SKM-1 treated with dmso at 0.1 percent for 144 hours (cell line): ENCODE measurements at regions not wholly inside any gene's neighbourhood (a gene's known extent, or its start where the extent isn't known, plus 50 kb on each side); places are given as distances from the start of the nearest gene placed in this dataset.

Experiments used
- DNase-seq: peaks from one replicate; lab custom pipeline; 2025; ENCODE audit not compliant: unreplicated experiment; lab: John Stamatoyannopoulos, UW

DNA sequence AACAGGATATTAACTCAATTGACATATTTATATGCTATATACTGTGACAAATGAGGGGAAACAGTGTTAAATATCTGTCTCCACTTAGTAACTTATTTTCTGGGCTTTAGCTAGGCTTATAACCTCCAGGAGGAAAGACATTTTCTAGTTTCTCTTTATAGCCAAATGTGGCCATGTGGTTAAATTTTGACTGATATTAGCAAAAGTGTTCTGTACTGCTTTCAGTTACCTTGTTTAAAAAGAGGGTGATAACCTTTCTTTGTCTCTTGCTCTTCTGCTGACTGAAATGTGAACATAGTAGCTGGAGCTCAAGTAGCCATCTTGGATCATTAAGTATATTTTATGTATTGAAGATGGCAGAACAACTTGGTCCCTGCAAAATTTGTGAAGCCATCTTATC lies 253.7 kb downstream of the PDHA2 start:
- no peak for DNase-seq

DNA sequence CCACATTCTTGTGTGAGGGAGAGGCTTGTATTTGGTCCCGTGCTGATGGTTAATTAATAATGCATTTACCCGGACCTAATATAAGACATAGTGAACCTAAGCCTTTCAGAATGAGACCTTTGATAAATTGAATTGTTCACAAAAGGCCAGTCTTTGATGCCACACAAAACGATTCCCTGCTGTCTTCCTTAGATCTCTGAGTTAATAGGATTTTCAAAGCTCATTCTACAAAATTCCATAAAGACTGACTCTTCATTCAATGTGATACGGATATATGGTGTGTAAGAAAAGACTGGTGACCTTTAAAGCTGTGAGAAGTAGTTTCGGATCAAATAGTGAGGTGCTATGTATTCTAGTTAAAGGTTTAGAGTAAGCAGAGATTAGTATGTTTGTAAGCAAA lies 254.3 kb downstream of the PDHA2 start:
- no peak for DNase-seq

DNA sequence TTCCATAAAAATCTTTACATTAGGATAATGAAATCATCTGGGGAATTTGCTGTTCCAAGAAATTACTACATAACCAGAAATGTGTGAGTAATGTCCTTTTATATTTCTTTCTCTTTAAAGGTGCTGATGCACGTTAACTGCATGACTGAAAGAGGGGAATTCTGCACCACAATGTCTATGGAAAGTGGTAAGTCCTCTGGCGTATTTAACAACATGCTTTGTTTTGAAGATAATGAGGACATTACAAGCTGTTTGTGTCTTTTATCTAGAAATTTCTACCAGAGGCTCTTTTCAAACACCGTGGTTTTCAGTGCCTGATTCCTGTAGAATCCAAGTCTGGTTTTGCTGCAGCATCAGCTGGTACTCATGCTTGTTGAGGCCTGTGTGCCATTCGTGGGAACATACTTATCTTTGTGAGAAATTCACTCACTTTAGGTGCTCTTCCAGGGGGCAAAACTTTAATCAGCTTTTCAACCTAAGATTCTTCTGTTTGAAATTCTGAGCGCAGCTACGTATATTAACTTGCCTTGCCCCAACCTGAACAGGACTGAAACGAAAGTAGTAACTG lies 257.2 kb downstream of the PDHA2 start:
- no peak for DNase-seq

DNA sequence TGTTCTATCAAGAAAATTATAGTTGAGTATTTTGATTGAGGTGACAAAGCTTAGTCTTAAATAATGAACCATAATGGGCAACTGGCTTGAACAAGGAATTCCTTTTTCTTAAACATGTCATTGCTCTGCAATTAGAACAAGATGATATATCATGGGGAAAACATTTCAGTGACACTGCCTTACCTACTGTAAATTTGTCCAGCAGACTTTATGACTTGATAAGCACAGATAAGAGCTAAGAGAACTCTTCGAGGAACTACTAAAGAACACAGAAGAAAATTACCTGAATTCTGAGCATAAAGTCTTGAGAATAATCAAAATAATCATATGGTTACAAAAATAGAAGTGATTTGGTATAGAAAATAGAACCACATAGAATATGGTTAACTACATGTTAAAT lies 257.8 kb downstream of the PDHA2 start:
- DNase-seq = no peak

DNA sequence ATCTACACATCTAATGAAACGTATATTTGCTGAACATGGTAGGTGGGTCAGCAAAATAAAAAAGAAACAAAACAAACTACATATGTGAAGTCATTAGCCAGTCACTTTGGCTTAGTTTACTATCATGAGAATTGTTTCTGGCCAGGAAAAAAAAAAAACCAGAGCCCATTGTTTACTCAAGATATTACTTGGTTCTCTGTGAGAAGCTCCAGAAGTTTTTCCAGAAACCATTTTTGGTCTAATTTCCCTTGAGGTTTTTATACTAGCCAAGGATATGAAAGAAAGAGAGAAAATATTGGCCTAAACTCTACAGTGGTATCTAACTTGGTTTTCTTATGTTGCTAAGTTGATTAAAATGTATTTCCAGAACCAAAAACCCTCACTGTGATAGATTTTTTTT lies 259.1 kb downstream of the PDHA2 start:
- DNase-seq = no peak

DNA sequence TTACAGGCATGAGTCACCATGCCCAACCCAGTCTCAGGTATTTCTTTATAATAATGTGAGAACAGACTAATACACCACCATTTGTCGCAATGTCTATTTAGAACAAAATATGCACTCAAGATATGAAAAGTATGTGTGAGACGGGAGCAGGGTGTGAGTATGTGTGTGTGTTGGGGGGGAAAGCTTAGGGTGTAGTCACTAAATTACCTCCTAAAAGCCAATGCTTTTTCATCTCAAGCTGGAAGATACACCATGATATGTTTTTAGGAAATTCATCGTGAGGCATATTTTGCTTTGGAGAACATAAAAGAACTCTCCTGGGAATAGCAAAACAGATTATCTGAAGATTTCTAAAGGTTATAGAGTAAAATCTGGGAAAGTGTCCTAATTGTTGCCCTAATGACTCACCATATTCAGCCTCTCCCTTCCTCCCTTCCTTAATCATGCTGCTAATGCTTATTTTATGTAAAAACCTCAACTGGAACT lies 262.7 kb downstream of the PDHA2 start:
- DNase-seq = no peak

DNA sequence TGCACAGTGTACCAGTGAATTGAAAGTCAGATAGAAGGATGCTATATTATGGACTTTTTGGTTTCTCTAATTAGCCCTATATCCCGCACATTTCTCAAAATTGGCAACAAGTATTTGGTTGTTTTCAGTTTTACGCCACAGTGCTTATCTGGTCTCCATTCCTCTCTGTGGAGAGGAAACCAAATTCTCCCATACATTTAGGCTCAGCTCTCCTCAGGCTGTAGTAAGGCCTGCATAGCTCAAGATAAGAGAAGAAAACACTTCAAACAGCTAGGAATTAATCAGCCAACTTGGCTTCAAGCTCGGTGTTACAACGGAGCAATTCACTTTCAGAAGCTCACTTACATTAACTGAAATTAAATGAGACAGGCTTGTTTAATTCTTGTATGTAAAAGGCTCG lies 263.2 kb downstream of the PDHA2 start:
- DNase-seq = no peak

DNA sequence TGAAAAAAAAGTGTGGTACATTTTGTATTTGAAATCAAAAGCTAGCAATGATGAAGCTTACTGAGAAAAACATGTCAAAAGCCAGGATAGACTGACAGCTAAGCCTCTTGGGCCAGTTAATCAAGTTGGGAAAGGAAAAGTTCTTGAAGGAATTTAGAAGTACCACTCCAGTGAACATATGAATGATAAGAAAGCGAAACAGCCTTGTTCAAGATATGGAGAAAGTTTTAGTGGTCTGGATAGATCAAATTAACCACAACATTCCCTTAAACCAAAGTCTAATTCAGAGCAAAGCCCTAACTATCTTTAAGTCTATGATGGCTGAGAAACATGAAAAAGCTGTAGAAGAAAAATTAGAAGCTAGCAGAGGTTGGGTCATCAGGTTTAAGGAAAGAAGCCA lies 268.3 kb downstream of the PDHA2 start:
- DNase-seq = no peak

DNA sequence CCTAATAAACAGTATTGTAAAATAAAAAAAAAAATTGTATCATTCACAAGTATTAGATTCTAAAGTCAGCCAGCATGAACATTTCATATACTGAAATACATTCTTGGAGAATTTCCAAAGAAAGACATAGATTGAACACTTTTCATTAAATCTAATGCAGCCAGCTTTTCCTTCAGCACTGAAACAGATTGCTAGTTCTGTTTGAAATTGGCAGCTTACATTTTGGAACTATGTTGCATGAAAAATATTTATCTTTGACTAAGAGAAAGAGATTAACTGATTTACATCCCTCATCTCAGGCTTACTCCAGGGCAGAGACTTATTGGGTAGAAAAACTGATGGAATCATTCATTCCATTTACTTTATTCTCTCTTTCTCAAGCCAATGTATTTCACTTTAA lies 272.7 kb downstream of the PDHA2 start:
- DNase-seq = no peak

DNA sequence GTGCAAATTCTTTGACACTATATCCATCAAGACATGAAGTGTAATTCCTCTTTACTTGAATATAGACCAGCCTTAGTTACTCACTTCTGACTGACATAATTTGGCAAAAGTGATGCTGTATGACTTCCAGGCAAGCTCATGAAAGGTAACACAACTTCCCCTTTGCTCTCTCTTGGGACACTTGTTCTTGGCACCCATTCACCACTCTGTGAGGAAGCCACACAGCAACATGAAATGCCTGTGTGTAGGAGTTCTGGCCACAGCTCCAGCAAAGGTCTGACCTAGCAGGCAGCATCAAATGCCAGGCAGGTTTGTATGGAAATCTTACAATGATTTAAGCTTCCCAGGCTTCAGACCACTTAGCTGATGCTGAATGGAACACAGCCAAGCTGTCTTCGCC lies 280.3 kb downstream of the PDHA2 start:
- no peak for DNase-seq

DNA sequence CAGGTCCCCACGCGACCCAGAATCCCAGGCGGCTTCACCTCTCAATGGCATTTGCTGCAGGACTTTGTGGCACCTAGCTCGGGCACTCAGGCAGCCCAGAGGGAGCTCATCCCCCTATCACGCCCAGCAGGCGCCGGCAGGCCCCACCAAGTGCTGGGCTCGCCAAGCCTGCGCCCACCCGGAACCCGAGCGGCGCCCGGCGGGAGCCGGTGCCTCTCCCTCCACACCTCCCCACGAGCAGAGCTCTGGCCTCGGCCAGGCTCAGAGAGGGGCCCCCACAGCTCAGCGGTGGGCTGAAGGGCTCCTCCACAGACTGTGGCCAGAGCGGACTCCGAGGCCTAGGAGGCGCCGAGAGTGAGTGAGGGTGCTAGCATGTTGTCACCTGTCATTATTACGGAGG lies 286.3 kb downstream of the PDHA2 start:
- DNase-seq = no peak

DNA sequence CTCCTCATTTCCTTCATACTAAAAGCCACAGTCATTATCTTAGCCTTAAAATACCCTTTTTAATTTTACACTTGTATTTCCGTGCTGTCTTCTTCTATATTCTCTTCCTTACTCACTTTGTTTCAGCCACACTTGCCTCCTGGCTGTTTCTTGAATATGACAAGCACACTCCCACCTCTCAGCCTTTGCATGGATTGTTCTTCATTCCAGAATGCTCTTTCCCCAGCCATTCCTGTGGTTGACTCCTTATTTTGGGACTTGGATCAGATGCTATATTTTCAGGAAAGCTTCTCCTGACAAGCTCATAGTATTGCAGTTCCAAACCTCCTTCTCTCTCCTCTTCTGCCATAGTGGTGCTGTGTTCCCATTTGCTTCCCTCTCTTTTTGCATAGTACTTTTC lies 291.3 kb downstream of the PDHA2 start:
- no peak for DNase-seq

DNA sequence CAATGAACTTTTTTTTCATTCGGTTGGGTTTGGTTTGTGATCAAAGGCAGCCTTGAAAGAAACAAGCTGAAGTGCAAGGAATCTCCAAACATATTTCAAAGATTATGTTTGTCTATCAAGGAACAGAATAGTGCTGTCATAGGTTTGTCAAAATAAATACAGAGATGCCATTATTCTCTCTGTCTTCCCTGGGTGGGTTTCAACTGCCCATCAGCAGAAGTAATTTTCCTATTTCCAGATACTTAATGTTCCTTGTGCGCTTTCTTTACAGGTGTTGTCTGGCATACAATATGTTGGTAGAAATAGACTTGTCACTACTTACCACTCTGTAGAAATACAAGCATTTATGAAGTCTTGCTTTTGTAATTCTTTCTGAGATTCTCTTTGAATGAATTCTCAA lies 294.9 kb downstream of the PDHA2 start:
- DNase-seq = no peak

DNA sequence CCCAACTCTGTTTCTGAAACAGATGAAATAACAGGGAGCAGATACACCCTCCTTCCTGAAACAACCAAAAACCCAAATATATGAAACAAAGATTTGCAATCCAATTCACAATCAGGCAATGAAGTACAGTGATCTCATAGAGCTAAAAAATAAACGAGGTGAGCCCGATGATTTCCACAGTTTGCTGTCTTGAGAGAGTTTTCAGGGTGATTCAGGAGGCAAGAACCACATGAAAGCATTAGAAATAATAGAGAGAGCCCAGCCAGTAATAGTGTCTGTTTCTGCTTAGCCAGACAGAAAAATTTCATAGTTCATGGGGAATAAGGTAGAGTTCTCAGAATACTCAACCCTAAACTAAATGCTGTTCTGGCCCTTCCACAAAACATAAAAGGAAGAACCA lies 296.2 kb downstream of the PDHA2 start:
- no peak for DNase-seq

DNA sequence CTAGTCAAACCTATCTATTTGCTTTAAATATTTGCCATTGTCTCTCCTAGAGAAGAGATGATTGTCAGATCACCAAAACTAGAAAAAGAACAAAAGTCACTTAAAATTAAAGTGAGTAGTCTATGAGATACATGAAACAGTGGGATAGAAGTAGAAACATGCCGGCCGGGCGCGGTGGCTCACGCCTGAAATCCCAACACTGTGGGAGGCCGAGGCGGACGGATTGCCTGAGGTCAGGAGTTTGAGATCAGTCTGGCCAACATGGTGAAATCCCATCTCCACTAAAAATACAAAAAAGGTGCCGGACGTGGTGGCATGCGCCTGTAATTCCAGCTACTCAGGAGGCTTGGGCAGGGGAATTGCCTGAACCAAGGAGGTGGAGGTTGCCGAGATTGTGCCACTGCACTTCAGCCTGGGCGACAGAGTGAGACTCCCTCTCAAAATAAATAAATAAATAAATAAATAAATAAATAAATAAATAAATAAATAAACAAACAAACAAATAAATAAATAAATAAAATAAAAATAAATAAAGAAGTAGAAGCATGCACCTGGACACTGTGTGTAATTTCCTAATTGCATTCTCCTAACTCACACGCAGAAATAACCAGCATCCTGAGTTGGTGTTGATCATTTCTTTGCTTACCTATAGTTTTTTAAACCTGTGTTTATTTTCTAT lies 299.5 kb downstream of the PDHA2 start:
- no peak for DNase-seq

DNA sequence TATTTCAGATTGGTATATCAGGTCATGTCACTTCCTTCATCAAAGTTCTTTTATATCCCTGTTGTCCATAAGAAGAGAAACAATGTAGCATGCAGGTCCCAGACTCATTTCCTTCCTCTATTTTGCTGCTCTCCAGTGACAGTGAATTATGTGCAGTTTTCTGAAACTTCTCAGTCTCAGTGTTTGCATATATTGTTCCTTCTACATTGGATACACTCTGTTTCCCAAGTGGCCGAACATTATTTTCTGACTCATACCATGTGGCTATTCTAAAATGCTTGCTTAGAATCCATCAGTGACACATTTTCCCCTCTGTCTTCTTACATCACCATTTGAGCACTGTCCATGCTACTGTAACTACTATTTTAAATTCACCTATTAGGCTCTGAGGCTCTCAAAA lies 305.7 kb downstream of the PDHA2 start:
- no peak for DNase-seq

DNA sequence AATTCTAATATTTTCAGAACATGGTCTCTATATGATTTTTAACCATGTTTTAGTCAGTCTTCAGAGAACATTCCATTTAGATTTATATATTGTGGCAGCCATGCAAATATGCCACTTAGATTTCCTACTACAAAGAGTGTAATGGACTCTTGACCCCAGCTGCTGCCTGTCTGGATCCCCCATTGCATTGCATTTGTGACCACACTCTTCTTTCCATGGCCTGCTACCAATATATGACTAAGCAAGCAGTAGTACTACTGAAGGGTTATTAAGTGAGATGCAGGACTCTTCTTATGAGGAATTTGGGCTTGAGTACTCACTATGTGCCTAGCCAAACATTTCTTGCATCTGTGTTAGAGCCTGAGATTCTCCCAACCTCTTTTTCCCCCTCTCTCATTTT lies 306.8 kb downstream of the PDHA2 start:
- DNase-seq = no peak

DNA sequence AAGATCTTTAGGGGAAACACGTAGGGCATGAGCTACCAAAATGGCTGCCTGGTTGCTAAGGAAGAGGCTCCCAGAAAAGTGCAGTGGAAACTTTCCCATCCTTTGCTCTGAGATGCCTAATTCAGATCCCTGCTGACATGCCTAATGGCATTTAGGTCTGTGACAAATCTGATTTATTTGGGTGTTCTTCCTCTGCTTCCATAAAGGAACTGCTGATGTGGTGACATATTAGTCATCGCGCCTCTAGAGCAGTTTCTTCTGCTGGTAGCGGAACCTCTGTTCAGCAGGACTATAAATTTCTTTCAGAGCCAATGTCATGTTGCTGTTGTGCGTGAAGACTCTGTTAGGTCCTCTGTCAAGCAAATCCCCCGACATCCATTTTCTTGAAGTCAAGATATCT lies 310.0 kb downstream of the PDHA2 start:
- no peak for DNase-seq

DNA sequence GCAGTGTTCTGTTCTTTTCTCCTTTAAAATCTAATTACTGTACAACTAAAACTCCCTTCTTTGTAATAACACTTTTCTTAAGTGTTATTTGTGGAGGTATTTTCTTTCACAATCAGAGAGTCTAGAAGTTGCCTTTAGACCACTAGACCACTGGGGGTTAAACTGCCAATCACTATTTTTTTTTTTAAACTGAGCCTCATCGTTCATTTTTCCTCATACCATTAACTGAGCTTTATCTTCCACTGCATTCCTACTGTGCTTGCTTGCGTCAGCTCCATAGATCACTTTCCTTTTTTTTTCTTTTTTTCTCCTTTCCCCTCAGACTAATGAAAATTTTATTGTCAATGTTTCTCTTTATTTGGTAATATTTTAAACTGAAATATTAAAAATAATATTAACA lies 310.6 kb downstream of the PDHA2 start:
- DNase-seq = no peak

DNA sequence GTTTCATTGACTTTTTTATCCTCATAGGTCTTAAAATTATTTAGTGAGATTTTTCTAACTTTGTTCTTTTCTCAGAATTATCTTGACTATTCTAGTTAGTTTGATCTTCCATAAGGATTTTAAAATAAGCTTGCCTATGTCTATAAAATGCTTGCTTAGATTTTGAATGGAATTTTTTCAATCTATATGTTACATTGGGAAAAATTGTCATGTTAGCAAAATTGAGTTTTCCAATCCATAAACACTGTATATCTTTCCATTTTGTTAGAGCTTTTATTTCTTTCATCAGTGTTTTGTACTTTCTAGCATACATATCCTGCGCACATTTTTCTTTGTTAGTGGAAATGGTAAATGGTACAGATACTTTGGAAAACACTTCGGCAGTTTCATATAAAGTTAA lies 312.9 kb downstream of the PDHA2 start:
- no peak for DNase-seq

DNA sequence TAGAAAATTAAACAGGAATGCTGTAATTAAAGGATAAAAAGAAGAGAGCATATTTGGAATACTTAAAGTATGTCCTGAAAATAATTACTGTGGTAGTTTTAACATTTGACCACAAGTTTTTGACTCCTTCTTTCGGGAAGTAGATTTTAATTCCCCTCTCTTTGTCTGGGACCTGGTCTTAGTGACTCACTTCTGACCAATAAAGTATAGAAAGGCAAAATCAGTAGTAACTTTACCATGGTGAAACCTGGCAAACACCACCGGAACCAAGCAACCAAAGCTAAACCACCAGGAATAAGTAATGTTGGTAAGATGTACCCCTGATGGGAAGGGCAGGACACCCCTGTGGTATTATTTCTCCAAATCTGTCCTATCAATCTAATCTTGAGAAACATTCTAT lies 314.8 kb downstream of the PDHA2 start:
- DNase-seq = no peak

DNA sequence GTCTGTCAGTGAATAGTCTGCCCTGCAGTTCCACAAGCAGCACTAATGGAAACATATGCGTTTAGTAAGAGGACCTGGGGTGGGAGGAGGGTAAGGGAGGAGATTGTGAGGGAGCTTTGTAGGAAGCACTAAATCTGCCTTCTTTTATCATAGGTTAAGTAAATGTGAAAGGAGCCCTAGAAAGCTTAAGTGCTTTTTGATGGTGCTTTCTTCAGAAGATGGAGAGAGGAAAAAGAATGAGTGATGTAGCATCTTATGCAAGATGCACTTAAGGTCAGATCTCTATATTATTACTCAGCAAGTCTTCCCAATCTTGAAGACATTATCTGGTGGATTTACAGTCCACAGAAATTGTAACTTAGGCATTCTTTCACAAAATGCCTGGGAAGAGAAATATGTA lies 322.7 kb downstream of the PDHA2 start:
- no peak for DNase-seq

DNA sequence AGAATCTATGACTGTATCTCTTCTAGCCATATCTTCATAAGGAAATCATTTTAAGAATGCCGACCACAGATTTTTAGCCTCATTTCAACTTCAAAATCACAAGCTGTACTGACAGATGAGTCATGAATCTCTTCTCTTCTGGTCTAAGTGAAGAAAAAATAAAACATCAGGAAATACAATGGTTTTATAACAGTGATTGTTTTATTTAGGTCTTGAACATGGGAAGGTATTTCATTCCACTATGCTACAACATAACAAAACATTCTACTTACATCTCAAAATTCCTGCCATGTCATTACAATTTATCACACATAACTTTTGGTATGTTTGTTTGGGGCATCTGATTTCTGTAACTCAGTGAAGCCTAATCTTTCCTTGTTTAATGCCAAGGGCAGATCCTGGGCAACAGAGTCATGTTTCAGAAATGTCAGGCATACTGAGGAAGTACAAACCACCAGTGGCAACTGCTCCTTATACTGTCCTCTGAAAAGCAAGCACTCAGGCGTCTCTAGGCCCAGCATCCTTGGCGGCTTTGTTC lies 325.0 kb downstream of the PDHA2 start:
- no peak for DNase-seq
